HS-5 (cell line): ENCODE measurements at regions not wholly inside any gene's neighbourhood (a gene's known extent, or its start where the extent isn't known, plus 50 kb on each side); places are given as distances from the start of the nearest gene placed in this dataset.

ENCODE experiments used
- DNase-seq: peaks from one replicate; pipeline ENCODE4 v3.0.0-alpha.2; 2012; ENCODE audit warnings: low read depth

DNA sequence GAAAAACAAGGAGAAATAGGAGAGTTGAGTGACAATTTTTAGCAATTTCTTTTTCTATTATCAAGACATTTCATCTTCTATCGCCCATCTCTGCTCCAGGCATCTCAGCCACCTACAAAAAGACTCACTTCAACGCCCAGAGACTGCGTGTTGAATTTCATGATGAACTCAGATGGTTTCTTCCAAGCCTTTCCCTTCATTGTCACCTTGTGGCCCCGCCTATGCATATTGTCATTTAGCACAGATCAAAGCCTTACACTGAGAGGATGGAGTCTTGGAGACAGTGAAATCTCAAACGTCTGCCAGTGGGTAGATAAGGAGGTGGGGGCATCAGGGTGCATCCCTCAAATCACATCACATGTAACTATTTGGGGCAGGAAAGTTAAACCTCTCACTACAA, 319.4 kb downstream of the SIPA1L2 start:
- DNase-seq, result no peak

DNA sequence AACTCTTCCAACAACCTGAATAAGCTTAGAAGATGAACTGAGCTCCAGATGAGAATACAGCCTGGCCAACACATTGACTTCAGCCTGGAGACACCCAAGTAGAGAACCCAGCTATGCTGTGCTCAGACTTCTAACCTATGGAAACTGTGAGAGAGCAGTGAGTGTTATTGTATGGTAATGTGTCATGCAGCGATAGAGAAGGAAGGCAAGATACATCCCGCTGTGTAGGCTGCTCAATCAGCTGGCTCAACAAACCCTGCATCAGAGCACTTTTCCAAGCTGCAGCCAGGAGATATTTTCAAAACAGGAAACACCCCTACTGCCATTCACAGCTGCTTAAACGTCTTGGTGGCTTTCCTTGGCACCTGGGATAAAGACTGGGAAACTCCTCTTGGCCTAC, 321.3 kb downstream of the SIPA1L2 start:
- DNase-seq, result no peak

DNA sequence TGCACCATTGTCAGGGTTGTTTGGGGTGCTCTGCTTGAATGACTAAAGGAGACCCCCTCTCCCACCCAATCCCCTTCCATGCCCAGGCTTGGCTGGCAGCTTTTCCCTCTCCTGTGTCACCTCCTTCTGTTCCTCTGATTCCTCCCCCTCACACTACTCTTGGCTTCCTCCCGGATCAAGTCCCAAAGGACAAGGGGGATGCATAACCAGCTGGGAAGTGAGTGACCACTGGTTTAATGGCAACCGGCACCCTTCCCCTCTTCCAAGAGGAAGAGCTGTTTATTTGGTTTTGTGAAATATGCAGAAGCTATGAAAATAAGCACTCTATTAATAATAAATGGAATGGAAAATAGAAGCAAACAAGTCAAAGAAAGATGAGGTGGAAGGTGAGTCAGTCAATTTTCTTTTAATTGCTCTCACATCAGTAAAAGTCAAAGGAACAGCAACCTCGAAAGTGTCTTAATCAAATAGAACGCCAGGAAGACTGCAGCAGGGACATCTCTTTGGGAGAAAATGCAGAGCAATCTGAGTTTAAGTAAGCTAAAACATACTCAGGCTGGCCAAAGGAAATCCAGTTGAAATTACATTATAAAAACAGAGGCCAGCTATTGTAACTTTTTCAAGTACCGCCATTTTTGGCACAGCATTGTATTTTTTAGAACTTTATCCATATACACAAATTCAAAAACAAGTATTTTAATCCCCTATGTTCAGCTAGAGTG, 322.5 kb downstream of the SIPA1L2 start:
- DNase-seq, result no peak

- DNase-seq, result no peak
Observed at GRCh38 chr1:232306269-232306961, 323.5 kb downstream of the SIPA1L2 start.

DNA sequence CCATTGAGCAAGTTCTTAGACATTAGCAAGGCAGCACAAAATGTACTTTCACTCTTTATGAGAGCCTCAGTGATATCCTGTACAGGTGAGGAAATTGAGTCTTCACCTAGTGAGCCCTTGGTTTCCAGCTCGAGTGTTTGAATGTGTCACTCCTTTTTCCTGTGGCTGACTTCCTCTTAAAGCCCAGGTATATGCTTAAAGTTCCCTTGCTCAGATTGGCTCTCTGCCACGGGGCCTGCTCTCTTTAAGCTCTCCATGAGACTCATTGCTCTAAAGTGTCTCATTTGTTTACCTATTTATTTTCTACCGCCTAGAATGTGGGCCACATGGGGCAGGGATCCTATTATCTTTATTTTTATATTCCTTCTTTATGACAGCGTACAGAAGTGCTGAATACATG, 324.9 kb downstream of the SIPA1L2 start:
- no peak for DNase-seq

- DNase-seq, result no peak
Observed at GRCh38 chr1:232303222-232303620, 326.7 kb downstream of the SIPA1L2 start.

DNA sequence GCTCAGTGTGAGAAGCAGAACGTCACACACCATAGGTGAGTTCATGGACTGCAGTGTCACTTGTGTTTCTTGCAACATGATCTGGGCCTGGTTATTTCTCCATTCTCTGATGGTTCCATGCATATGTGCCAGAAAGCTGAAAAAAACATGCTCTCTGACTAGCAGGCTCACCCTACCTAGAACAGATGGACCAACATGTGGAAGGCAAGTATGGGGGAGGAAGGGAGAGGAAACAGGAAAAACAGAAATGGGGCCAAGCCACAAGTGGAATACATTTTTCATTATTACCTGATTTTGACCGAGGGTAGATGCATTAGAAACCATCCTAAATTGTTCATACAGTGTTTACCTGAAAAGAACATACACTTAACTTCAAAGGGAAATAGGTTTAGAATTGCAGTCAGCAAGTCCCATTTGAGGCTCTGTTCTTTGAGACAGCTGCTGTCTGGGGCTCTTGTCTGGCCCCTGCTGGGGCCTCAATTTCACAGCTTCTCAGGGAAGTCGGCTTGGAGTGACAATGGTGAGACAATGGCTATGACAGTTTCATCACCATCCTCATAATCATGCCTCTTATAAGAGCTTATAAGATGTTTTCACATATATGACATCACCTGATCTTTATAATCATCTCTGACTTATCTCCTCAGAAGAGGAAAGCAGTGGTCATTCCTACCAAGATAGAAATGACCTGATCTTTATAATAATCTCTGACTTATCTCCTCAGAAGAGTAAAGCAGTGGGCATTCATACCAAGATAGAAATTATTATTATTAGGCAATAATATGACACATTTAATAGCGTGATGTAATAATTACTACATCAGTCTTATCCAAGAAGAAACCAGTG, 327.3 kb downstream of the SIPA1L2 start:
- DNase-seq, result no peak

- DNase-seq, result no peak
Observed at GRCh38 chr1:232301246-232301645, 328.7 kb downstream of the SIPA1L2 start.

DNA sequence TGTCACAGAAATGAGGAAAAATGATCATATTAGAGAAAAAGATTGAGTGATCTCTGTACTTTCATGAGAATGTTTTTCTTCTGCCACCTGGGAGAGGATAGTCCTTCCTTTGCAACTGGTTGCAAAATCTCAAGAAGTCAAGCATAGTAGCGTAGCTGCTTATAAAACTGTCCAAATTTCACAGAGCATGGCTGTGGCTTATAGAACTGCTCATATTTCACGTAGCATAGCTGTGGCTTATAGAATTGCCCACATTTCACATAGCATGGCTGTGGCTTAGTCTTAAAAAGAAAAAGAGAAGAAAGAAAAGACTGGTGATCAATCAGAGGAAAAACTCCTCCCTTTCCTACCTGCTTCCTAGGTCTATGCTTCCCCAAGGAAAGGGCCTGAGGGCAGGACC, 329.5 kb downstream of the SIPA1L2 start:
- no peak for DNase-seq

- DNase-seq, result no peak
Observed at GRCh38 chr1:232296461-232296860, 333.5 kb downstream of the SIPA1L2 start.

GRCh38 chr1:232293361-232293760, 336.6 kb downstream of the SIPA1L2 start:
- DNase-seq, result no peak

DNA sequence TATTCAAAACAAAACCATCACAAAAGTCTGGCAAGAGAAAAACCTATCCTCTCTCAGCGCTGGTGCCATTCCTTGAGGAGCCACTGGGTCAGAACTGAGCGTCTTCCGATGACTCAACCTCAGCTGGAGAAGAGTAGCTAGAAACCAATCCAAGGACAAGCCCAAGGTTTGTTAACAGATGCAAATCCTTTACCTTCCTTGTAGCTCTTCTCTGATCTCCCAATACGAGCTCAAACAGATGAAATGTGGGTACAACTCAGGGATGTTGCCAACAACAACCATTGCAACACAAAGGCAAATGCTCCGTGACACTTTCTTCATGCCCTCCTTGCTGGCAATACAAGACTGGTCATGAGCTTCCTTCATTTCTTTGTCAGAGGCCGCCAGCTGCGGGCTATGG, 337.1 kb downstream of the SIPA1L2 start:
- no peak for DNase-seq

GRCh38 chr1:232292239-232292638, 337.7 kb downstream of the SIPA1L2 start:
- no peak for DNase-seq

GRCh38 chr1:232291681-232292080, 338.3 kb downstream of the SIPA1L2 start:
- no peak for DNase-seq

DNA sequence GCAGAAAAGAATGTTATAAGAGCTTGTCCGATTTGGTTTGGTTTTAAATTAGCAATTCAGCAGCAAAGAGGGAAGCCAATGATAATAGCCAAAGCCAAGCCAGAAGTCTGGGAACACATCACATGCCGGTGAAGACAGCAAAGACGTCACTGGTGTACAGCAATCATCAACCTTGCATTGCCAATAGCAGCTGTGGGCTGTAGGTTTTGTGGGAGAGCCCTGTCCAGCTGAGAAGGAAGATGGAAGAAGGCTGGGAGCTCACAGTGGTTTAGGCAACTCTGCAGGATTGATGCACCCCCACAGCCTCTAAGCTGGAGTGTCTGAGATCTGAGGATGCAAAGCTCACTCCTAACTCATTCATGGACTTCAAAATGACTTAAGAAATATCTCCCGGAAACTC, 338.7 kb downstream of the SIPA1L2 start:
- no peak for DNase-seq

- DNase-seq, result no peak
Observed at GRCh38 chr1:232290570-232290969, 339.4 kb downstream of the SIPA1L2 start.

DNA sequence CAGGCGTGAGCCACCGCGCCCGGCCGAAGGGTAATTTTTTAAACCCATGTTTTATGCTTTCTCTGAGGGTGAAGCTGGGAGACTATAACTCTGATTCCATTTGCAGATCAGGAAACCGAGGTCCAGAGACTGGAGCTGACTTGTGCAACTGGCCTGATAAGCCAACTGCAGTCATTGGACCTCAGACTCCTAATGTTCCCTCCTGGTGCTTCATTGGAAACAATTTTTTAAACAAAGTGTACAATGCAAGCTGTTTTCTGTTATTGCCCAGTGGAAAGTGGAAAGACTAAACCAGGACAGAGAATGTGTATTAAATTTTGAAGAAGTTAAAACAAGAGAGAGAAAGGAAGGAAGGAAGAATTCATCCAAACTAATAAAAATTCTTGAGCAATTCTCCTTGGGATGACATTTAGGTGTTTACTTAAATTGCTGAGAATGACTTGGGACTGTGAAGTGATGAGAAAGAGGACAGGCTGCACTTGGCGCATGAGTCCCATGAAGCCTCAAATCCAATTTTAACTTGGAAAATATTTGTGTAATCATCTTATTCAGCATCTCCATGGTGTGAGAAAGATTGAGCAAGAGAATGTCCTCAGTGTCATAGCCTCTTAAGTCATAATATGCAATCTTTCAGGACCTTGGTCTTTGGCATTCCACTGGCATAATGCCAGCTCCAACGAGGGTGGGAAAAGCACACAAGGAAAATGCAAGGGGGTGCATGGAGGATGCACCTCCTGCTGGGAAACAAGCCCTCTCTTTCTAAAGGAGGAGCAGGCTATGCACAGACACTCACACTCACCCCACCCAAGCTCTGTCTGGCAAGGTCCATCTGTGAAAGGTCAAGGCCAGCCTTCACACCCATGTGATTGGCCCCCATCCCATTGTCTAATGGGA, 342.0 kb downstream of the SIPA1L2 start:
- no peak for DNase-seq

- no peak for DNase-seq
Observed at GRCh38 chr1:232285138-232285537, 344.8 kb downstream of the SIPA1L2 start.

DNA sequence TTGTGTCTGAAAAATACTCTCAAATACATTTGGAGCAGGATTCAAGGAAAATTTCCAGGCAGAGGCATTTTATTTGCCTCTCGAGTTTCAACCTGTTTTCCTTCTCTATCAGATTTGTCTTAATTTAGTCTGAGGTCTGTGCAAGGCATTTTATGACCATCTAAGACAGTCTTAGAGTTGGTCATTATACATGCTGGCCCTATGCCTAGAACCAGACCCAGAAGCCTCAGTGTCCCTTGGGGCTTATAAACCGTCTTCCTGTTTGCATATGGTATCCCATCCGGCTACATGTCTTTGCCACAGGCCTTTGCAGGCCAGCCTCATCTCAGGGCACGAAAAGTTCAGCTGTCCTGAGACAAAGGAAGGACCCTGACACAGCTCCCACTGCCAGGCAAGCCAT, 346.1 kb downstream of the SIPA1L2 start:
- no peak for DNase-seq

GRCh38 chr1:232282498-232282897, 347.4 kb downstream of the SIPA1L2 start:
- DNase-seq, result no peak

DNA sequence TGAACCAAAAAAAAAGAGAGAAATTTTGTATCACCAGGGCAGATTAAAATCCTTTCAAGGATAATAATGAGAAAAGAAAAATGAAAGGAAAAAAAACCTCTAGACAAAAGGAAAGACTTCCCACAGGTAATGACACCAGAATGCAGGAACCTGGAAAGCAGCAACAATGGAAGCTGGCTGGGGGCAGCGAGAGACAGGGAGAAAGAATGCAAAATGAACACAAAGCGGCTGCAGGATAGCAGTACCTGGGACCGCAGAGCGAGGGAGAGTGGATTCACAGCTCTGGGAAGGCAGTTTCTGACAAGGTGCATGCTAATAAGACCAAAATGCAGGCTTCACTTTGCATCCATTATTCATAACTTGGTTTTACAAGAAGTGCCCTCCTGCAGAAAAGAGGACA, 349.0 kb downstream of the SIPA1L2 start:
- no peak for DNase-seq

- DNase-seq, result no peak
Observed at GRCh38 chr1:232279909-232280400, 350.0 kb downstream of the SIPA1L2 start.
